Astrocyte of the spinal cord (primary cell): ENCODE measurements at regions not wholly inside any gene's neighbourhood (a gene's known extent, or its start where the extent isn't known, plus 50 kb on each side); places are given as distances from the start of the nearest gene placed in this dataset.
"Not testable (repeated sequence)": the region's sequence is repeated elsewhere in the genome, so short reads cannot be mapped to it uniquely, and the experiment has no call there.

Experiments used
- DNase-seq: peaks from one replicate; pipeline ENCODE4 v3.0.0; 2011; ENCODE audit warnings: low read depth, low spot score
- H3K4me3 ChIP-seq: 2 replicates; pipeline ENCODE4 v1.5.1; 2011; ENCODE audit warnings: low read depth, mild to moderate bottlenecking, low read length, moderate library complexity
- CTCF ChIP-seq: IDR thresholded peaks from 2 replicates; pipeline ENCODE4 v1.5.1; 2012; ENCODE audit warnings: low read depth, mild to moderate bottlenecking, low read length, inconsistent platforms
- in situ Hi-C: cut with HindIII; loops from 2 replicates; pipeline ENCODE4 v1.10.0; 2017; ENCODE audit warnings: low sequenced_read_pairs

GRCh38 chr4:162494935-162495334 lies 331.1 kb upstream of the FSTL5 start:
- no peak overlapping the region for H3K4me3 ChIP-seq
- no peak for DNase-seq
- no peak for TF ChIP-seq CTCF
- in situ Hi-C loops: no loop called here

GRCh38 chr4:162485486-162485885 lies 321.7 kb upstream of the FSTL5 start:
- H3K4me3 ChIP-seq: no peak overlapping the region
- no peak for TF ChIP-seq CTCF
- in situ Hi-C loops: no loop called here
- peak; percentile 82 for DNase-seq

DNA sequence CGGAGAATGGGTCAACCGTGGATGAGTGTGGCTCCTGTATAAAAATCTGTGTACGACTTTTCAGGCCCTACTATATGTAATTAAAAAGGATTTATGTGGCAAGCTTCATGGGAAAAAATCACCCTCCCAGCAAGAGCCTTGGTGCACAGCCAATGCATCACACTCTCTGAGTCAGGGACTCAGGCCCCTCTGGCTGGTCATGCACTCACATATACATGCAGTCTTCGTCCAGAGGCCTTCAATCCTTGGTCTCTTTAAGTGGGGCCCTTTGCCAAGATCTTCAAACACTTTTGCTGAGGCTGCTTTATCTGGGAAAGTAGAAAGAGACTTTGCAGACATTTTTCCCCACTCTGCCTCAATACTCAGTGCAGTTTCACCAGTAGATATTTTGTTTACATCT lies 311.4 kb upstream of the FSTL5 start:
- H3K4me3 ChIP-seq: no peak overlapping the region
- TF ChIP-seq CTCF: no peak
- peak; percentile 55 for DNase-seq
- in situ Hi-C loops: no loop called here

- in situ Hi-C loops: no loop called here
- no peak for TF ChIP-seq CTCF
- H3K4me3 ChIP-seq: no peak overlapping the region
- no peak for DNase-seq
Observed at GRCh38 chr4:162469977-162470376, 306.2 kb upstream of the FSTL5 start.

GRCh38 chr4:162465356-162465755 lies 301.6 kb upstream of the FSTL5 start:
- DNase-seq, in situ Hi-C loops, H3K4me3 ChIP-seq: not testable (repeated sequence)

- in situ Hi-C loops: no loop called here
- peak; percentile 29 for DNase-seq
- TF ChIP-seq CTCF: peak; percentile 16
- no peak overlapping the region for H3K4me3 ChIP-seq
Observed at GRCh38 chr4:162461952-162462351, 298.2 kb upstream of the FSTL5 start.

- in situ Hi-C loops: no loop called here
Observed at GRCh38 chr4:162458051-162458450, 294.3 kb upstream of the FSTL5 start.

More at GRCh38 chr4:162458051-162458450, 294.3 kb upstream of the FSTL5 start:
- no peak for TF ChIP-seq CTCF
- no peak overlapping the region for H3K4me3 ChIP-seq
- no peak for DNase-seq
